ENCODE measurements at regions not wholly inside any gene's neighbourhood (a gene's known extent, or its start where the extent isn't known, plus 50 kb on each side); places are given as distances from the start of the nearest gene placed in this dataset.

DNA sequence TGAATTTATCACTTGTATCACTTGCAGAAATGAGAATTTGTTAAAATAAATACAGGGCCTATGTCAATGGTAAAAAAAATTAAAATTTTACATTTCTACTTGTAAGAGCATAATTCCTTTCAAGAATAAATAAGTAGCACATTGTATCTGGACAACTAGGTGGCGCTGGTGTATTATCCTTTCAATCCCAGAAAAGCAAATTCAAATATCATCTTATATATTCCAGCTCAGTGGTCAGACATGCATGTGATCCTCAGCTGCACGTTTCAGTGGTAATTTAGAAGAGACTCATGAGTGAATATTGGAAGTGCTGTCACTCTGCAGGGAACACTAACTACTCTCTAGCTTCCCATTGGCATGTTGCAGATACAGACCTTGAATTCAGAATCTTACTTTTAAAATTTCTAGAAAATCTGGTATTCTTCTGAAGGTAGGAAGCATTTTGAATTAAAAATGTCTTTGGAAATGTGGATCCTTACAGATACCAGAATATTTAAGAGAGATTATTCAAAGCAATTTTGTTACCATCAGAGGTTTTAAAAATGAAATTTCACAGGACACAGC lies 1414.7 kb upstream of the TENM3 start:
- Mint-ChIP-seq H3K27me3 (no peaks in the 10 kb centered on the region), H3K4me1 (peaks cover 0 to 5% (median 0%) of the 10 kb centered on the region in 3 donors), H3K27ac (no peak overlapping the region), H3K4me3 (no peak overlapping the region), H3K9me3 (peaks cover 0 to 7% (median 6%) of the 10 kb centered on the region in 3 donors), H3K36me3 (no peaks in the 10 kb centered on the region)
- no peak overlapping the region for H3K27ac ChIP-seq (ENCODE audit: low read length)
- CTCF ChIA-PET, result no interaction called here
- H3K4me1 ChIP-seq (ENCODE audit: control insufficient read depth in 1 of 2, extremely low read depth in 1 of 2, insufficient read depth in 2 of 2, low read length in 2 of 2), result no peaks in the 10 kb centered on the region
- POLR2A ChIA-PET, result no interaction called here
- DNase-seq, result no peak
- H3K36me3 ChIP-seq (ENCODE audit: control insufficient read depth in 2 of 2, extremely low read depth in 1 of 2, insufficient read depth in 1 of 2, low read length in 1 of 2), result no peaks in the 10 kb centered on the region
- ATAC-seq (replicated peaks in 1 of 4), result no peak
- no peaks in the 10 kb centered on the region for H3K27me3 ChIP-seq (replicated peaks in 1 of 2; ENCODE audit: control insufficient read depth in 2 of 2, extremely low read depth in 1 of 2, insufficient read depth in 2 of 2, low read length in 1 of 2)
- no peaks in the 10 kb centered on the region for H3K9me3 ChIP-seq
- no CpG with 5 or more reads among the region's 2 CpGs for WGBS (ENCODE audit: insufficient coverage)
- H3K4me3 ChIP-seq (ENCODE audit: control insufficient read depth in 1 of 2, extremely low read depth in 1 of 2, low read length in 1 of 2), result no peak overlapping the region

DNA sequence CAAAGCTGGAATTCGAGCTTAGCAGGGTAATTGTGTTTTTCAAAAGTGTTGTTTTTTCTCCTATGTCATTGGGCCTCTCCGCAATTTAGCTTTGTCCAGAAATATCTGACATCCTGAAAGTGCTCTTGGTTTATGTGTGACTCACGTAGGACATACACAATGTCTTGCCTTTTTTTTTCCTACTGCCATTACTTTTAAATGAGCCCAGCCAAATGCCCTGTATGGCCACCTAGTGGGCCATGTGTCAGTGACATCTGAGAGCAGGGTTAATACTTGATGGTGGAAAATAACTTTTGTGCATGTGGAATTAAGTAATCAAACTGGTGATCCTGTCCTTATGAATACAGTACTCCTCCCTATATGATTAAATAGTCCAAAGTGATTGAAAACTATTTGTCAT lies 1411.1 kb upstream of the TENM3 start:
- 86% methylated on average over 1 of the region's 3 CpGs for WGBS (ENCODE audit: insufficient coverage)
- no peaks in the 10 kb centered on the region for H3K9me3 ChIP-seq
- H3K27ac ChIP-seq (ENCODE audit: low read length), result no peak overlapping the region
- H3K4me1 ChIP-seq (ENCODE audit: control insufficient read depth in 1 of 2, extremely low read depth in 1 of 2, insufficient read depth in 2 of 2, low read length in 2 of 2), result no peaks in the 10 kb centered on the region
- no peaks in the 10 kb centered on the region for H3K36me3 ChIP-seq (ENCODE audit: control insufficient read depth in 2 of 2, extremely low read depth in 1 of 2, insufficient read depth in 1 of 2, low read length in 1 of 2)
- H3K27ac Mint-ChIP-seq, result no peak overlapping the region
- POLR2A ChIA-PET, result no interaction called here
- H3K9me3 Mint-ChIP-seq, result peaks cover 2 to 5% (median 3%) of the 10 kb centered on the region in 3 donors
- ATAC-seq (replicated peaks in 1 of 4), result no peak
- DNase-seq, result no peak
- no peaks in the 10 kb centered on the region for H3K36me3 Mint-ChIP-seq
- H3K4me3 Mint-ChIP-seq, result no peak overlapping the region
- H3K4me3 ChIP-seq (ENCODE audit: control insufficient read depth in 1 of 2, extremely low read depth in 1 of 2, low read length in 1 of 2), result no peak overlapping the region
- H3K27me3 Mint-ChIP-seq, result no peaks in the 10 kb centered on the region
- CTCF ChIA-PET, result no interaction called here
- H3K27me3 ChIP-seq (replicated peaks in 1 of 2; ENCODE audit: control insufficient read depth in 2 of 2, extremely low read depth in 1 of 2, insufficient read depth in 2 of 2, low read length in 1 of 2), result no peaks in the 10 kb centered on the region
- peaks cover 0 to 3% (median 0%) of the 10 kb centered on the region in 3 donors for H3K4me1 Mint-ChIP-seq

GRCh38 chr4:180840142-180840541 lies 1403.1 kb upstream of the TENM3 start:
- peaks cover 0 to 9% (median 5%) of the 10 kb centered on the region in 3 donors for H3K9me3 Mint-ChIP-seq
- H3K4me3 Mint-ChIP-seq, result no peak overlapping the region
- Histone ChIP-seq H3K27me3 (replicated peaks in 1 of 2; ENCODE audit: control insufficient read depth in 2 of 2, extremely low read depth in 1 of 2, insufficient read depth in 2 of 2, low read length in 1 of 2) (no peaks in the 10 kb centered on the region), H3K4me1 (ENCODE audit: control insufficient read depth in 1 of 2, extremely low read depth in 1 of 2, insufficient read depth in 2 of 2, low read length in 2 of 2) (no peaks in the 10 kb centered on the region), H3K9me3 (no peaks in the 10 kb centered on the region), H3K36me3 (ENCODE audit: control insufficient read depth in 2 of 2, extremely low read depth in 1 of 2, insufficient read depth in 1 of 2, low read length in 1 of 2) (no peaks in the 10 kb centered on the region), H3K4me3 (ENCODE audit: control insufficient read depth in 1 of 2, extremely low read depth in 1 of 2, low read length in 1 of 2) (no peak overlapping the region), H3K27ac (ENCODE audit: low read length) (no peak overlapping the region)
- no peaks in the 10 kb centered on the region for H3K36me3 Mint-ChIP-seq
- no peak for DNase-seq
- no peak for ATAC-seq (replicated peaks in 1 of 4)
- no peaks in the 10 kb centered on the region for H3K27me3 Mint-ChIP-seq
- H3K4me1 Mint-ChIP-seq, result no peaks in the 10 kb centered on the region
- H3K27ac Mint-ChIP-seq, result no peak overlapping the region
- ChIA-PET CTCF (no interaction called here), POLR2A (no interaction called here)
- WGBS (ENCODE audit: insufficient coverage), result 61% methylated on average over 5 of the region's 7 CpGs

- Mint-ChIP-seq H3K4me3 (no peak overlapping the region), H3K27ac (no peak overlapping the region), H3K9me3 (peaks cover 2 to 7% (median 3%) of the 10 kb centered on the region in 3 donors), H3K27me3 (no peaks in the 10 kb centered on the region), H3K36me3 (no peaks in the 10 kb centered on the region), H3K4me1 (no peaks in the 10 kb centered on the region)
- ChIA-PET POLR2A (no interaction called here), CTCF (no interaction called here)
- DNase-seq (no peak), ATAC-seq (replicated peaks in 1 of 4) (no peak)
- Histone ChIP-seq H3K27ac (ENCODE audit: low read length) (no peak overlapping the region), H3K4me1 (ENCODE audit: control insufficient read depth in 1 of 2, extremely low read depth in 1 of 2, insufficient read depth in 2 of 2, low read length in 2 of 2) (no peaks in the 10 kb centered on the region), H3K9me3 (no peaks in the 10 kb centered on the region), H3K27me3 (replicated peaks in 1 of 2; ENCODE audit: control insufficient read depth in 2 of 2, extremely low read depth in 1 of 2, insufficient read depth in 2 of 2, low read length in 1 of 2) (no peaks in the 10 kb centered on the region), H3K4me3 (ENCODE audit: control insufficient read depth in 1 of 2, extremely low read depth in 1 of 2, low read length in 1 of 2) (no peak overlapping the region), H3K36me3 (ENCODE audit: control insufficient read depth in 2 of 2, extremely low read depth in 1 of 2, insufficient read depth in 1 of 2, low read length in 1 of 2) (no peaks in the 10 kb centered on the region)
- whole genome bisulfite sequencing (ENCODE audit: insufficient coverage), result no CpG with 5 or more reads among the region's 4 CpGs
Measured at GRCh38 chr4:180850318-180850940, 1392.8 kb upstream of the TENM3 start.

GRCh38 chr4:180852738-180853137 lies 1390.5 kb upstream of the TENM3 start:
- ChIA-PET CTCF (no interaction called here), POLR2A (no interaction called here)
- Histone ChIP-seq H3K4me3 (ENCODE audit: control insufficient read depth in 1 of 2, extremely low read depth in 1 of 2, low read length in 1 of 2) (no peak overlapping the region), H3K27me3 (replicated peaks in 1 of 2; ENCODE audit: control insufficient read depth in 2 of 2, extremely low read depth in 1 of 2, insufficient read depth in 2 of 2, low read length in 1 of 2) (no peaks in the 10 kb centered on the region), H3K9me3 (no peaks in the 10 kb centered on the region), H3K36me3 (ENCODE audit: control insufficient read depth in 2 of 2, extremely low read depth in 1 of 2, insufficient read depth in 1 of 2, low read length in 1 of 2) (no peaks in the 10 kb centered on the region), H3K27ac (ENCODE audit: low read length) (no peak overlapping the region), H3K4me1 (ENCODE audit: control insufficient read depth in 1 of 2, extremely low read depth in 1 of 2, insufficient read depth in 2 of 2, low read length in 2 of 2) (no peaks in the 10 kb centered on the region)
- no peak for DNase-seq
- Mint-ChIP-seq H3K4me3 (no peak overlapping the region), H3K27me3 (no peaks in the 10 kb centered on the region), H3K36me3 (no peaks in the 10 kb centered on the region), H3K4me1 (no peaks in the 10 kb centered on the region), H3K27ac (no peak overlapping the region), H3K9me3 (peaks cover 4 to 18% (median 13%) of the 10 kb centered on the region in 3 donors)
- 80% methylated on average over 2 of the region's 6 CpGs for WGBS (ENCODE audit: insufficient coverage)
- no peak for ATAC-seq (replicated peaks in 1 of 4)

- POLR2A ChIA-PET, result no interaction called here
- no peak for DNase-seq
- no peak overlapping the region for H3K27ac ChIP-seq (ENCODE audit: low read length)
- CTCF ChIA-PET, result no interaction called here
- H3K9me3 ChIP-seq, result no peaks in the 10 kb centered on the region
- Mint-ChIP-seq H3K4me3 (no peak overlapping the region), H3K27me3 (no peaks in the 10 kb centered on the region), H3K9me3 (peaks cover 13 to 19% (median 17%) of the 10 kb centered on the region in 3 donors), H3K36me3 (no peaks in the 10 kb centered on the region), H3K4me1 (no peaks in the 10 kb centered on the region), H3K27ac (no peak overlapping the region)
- ATAC-seq (replicated peaks in 1 of 4), result no peak
- H3K27me3 ChIP-seq (replicated peaks in 1 of 2; ENCODE audit: control insufficient read depth in 2 of 2, extremely low read depth in 1 of 2, insufficient read depth in 2 of 2, low read length in 1 of 2), result no peaks in the 10 kb centered on the region
- WGBS (ENCODE audit: insufficient coverage), result no CpG with 5 or more reads among the region's 2 CpGs
- H3K36me3 ChIP-seq (ENCODE audit: control insufficient read depth in 2 of 2, extremely low read depth in 1 of 2, insufficient read depth in 1 of 2, low read length in 1 of 2), result no peaks in the 10 kb centered on the region
- no peaks in the 10 kb centered on the region for H3K4me1 ChIP-seq (ENCODE audit: control insufficient read depth in 1 of 2, extremely low read depth in 1 of 2, insufficient read depth in 2 of 2, low read length in 2 of 2)
- no peak overlapping the region for H3K4me3 ChIP-seq (ENCODE audit: control insufficient read depth in 1 of 2, extremely low read depth in 1 of 2, low read length in 1 of 2)
Measured at GRCh38 chr4:180855184-180855583, 1388.0 kb upstream of the TENM3 start.
